B cell (primary cell): ENCODE measurements at regions not wholly inside any gene's neighbourhood (a gene's known extent, or its start where the extent isn't known, plus 50 kb on each side); places are given as distances from the start of the nearest gene placed in this dataset.
A peak's percentile ranks its signal among the peaks of the same experiment; 100 is the strongest.

Source experiments
- ATAC-seq: fragments of 200-7000 bp; cut with Tn5 transposase; one replicate; pipeline ENCODE4 v1.10.0; 2021; ENCODE audit warnings: low read depth, mild to moderate bottlenecking, moderate number of reproducible peaks, moderate library complexity
- CTCF ChIA-PET: fragments of 350-600 bp; sonication (Branson Sonifier 250); formaldehyde crosslinking; loops from one replicate; lab custom pipeline; 2021; ENCODE audit warnings: antibody characterized with exemption, inconsistent platforms; lab: Charles Lee
- POLR2A ChIA-PET: fragments of 350-600 bp; sonication (Branson Sonifier 250); formaldehyde crosslinking; loops from one replicate; lab custom pipeline; 2021; ENCODE audit warnings: antibody characterized with exemption; lab: Charles Lee
- DNase-seq: peaks from one replicate; pipeline ENCODE4 v3.0.0; 2013
- H2AFZ ChIP-seq: 2 replicates; pipeline ENCODE4 v1.6.1; 2012; ENCODE audit warnings: mild to moderate bottlenecking, low read depth, low read length; ENCODE audit not compliant: insufficient read depth, poor library complexity, severe bottlenecking
- H3K27ac ChIP-seq, 2 donors: 1 replicate in 1 of 2; 2 replicates in 1 of 2; pipeline ENCODE4 v1.5.1; 2012 to 2013; ENCODE audit warnings: low read length in 2 of 2, mild to moderate bottlenecking in 2 of 2, moderate library complexity in 1 of 2
- H3K27me3 ChIP-seq, 4 experiments: fragments of 200-600 bp in 1 of 4; sonication (generic) in 1 of 4; replicated peaks in 1 of 4; 1 replicate in 2 of 4; 2 replicates in 2 of 4; pipeline versions ENCODE4 v1.6.1 to v1.7.0; 2013 to 2016; ENCODE audit warnings: low read length in 3 of 4, mild to moderate bottlenecking in 2 of 4, mixed read lengths in 1 of 4, moderate library complexity in 1 of 4; ENCODE audit not compliant: insufficient read depth in 4 of 4, control insufficient read depth in 3 of 4; ENCODE audit errors: control extremely low read depth in 1 of 4
- H3K36me3 ChIP-seq, 2 experiments: replicated peaks in 1 of 2; 1 replicate in 1 of 2; 2 replicates in 1 of 2; pipeline versions ENCODE4 v1.6.1 to v1.7.1; 2013; ENCODE audit warnings: low read length in 1 of 2; ENCODE audit not compliant: insufficient read depth in 2 of 2, control insufficient read depth in 1 of 2; ENCODE audit errors: control extremely low read depth in 1 of 2, extremely low read depth in 1 of 2
- H3K4me1 ChIP-seq, 2 donors: fragments of 200-600 bp in 1 of 2; sonication (generic) in 1 of 2; 1 replicate in 1 of 2; 2 replicates in 1 of 2; pipeline versions ENCODE4 v1.5.1 to v1.6.1; 2013 to 2017; ENCODE audit warnings: low read length in 2 of 2; ENCODE audit not compliant: control insufficient read depth in 2 of 2, insufficient read depth in 2 of 2
- H3K4me2 ChIP-seq: replicated peaks from 2 replicates; pipeline ENCODE3; 2012; ENCODE audit warnings: mild to moderate bottlenecking, low read depth, low read length; ENCODE audit not compliant: poor library complexity, severe bottlenecking
- H3K4me3 ChIP-seq, 5 experiments: fragments of 200-600 bp in 1 of 5; sonication (generic) in 1 of 5; 1 replicate in 3 of 5; 2 replicates in 2 of 5; pipeline versions ENCODE4 v1.5.1 to v1.7.0; 2011 to 2016; ENCODE audit warnings: low read length in 4 of 5, mild to moderate bottlenecking in 4 of 5, low read depth in 2 of 5, control low read depth in 1 of 5, moderate library complexity in 1 of 5; ENCODE audit not compliant: insufficient read depth in 1 of 5; ENCODE audit errors: control extremely low read depth in 1 of 5, extremely low read depth in 1 of 5
- H3K79me2 ChIP-seq: fragments of 200-600 bp; sonication (generic); one replicate; pipeline ENCODE4 v1.6.0; 2016; ENCODE audit warnings: low read length; ENCODE audit not compliant: control insufficient read depth, insufficient read depth
- H3K9ac ChIP-seq: fragments of 200-600 bp; sonication (generic); 2 replicates; pipeline ENCODE4 v1.6.1; 2017; ENCODE audit warnings: mild to moderate bottlenecking, low read length, moderate library complexity
- H3K9me3 ChIP-seq, 3 donors: one replicate each; pipeline versions ENCODE4 v1.6.1 to v1.7.1; 2013; ENCODE audit warnings: low read length in 2 of 3; ENCODE audit not compliant: control insufficient read depth in 2 of 3, insufficient read depth in 1 of 3; ENCODE audit errors: control extremely low read depth in 1 of 3
- H4K20me1 ChIP-seq: 2 replicates; pipeline ENCODE4 v1.6.0; 2012; ENCODE audit warnings: mild to moderate bottlenecking, low read length; ENCODE audit not compliant: insufficient read depth, control insufficient read depth, poor library complexity, severe bottlenecking
- H3K27ac Mint-ChIP-seq: one replicate; pipeline ENCODE4 v1.8.0; 2021; ENCODE audit warnings: mixed read lengths
- H3K27me3 Mint-ChIP-seq: one replicate; pipeline ENCODE4 v1.8.0; 2021; ENCODE audit warnings: mixed read lengths
- H3K4me1 Mint-ChIP-seq: one replicate; pipeline ENCODE4 v1.8.0; 2021; ENCODE audit warnings: mixed read lengths
- H3K4me3 Mint-ChIP-seq: one replicate; pipeline ENCODE4 v1.8.0; 2021; ENCODE audit warnings: mixed read lengths
- H3K9me3 Mint-ChIP-seq: one replicate; pipeline ENCODE4 v1.8.0; 2022; ENCODE audit warnings: mixed read lengths; ENCODE audit not compliant: insufficient read depth
- EZH2 ChIP-seq: IDR thresholded peaks from 2 replicates; pipeline ENCODE4 v1.6.1; 2012; ENCODE audit warnings: borderline replicate concordance, low read depth, mild to moderate bottlenecking, moderate library complexity, low read length; ENCODE audit not compliant: insufficient read depth, poor library complexity, severe bottlenecking
- WGBS: methylation state at CpG from one replicate; pipeline ENCODE4 v1.1.5; 2013; ENCODE audit warnings: missing lambda C conversion rate; ENCODE audit not compliant: insufficient coverage; 5-methylcytosine and 5-hydroxymethylcytosine counted together
- intact Hi-C: fragments of 100-400 bp; cut with micrococcal nuclease; formaldehyde crosslinking; loops from one replicate; pipeline ENCODE4 v1.10.0; 2022
- TF ChIP-seq, protein P1 (sequence below): fragments of 200-600 bp; IDR thresholded peaks from one replicate; pipeline ENCODE4 v1.8.0; 2022; ENCODE audit warnings: antibody characterized with exemption, mild to moderate bottlenecking

DNA sequence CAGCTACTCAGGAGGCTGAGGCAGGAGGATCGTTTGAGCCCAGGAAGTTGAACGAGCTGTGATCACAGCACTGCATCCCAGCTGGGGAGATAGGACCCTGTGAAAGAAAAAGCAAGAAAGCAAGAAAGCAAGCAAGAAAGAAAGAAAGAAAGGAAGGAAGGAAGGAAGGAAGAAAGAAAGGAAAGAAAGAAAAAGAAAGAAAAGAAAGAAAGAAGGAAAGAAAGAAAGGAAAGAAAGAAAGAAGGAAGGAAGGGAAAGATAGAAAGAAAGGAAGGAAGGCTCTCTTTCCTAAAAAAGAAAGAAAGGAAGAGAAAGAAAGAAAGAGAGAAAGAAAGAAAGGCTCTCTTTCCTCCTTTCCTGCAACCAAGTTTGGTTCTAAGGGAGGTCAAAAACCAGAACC is 380.3 kb downstream of the PCNX1 start:
- Mint-ChIP-seq H3K4me3 (no peak overlapping the region), H3K27ac (no peak overlapping the region), H3K27me3 (no peaks in the 10 kb centered on the region), H3K9me3 (no peaks in the 10 kb centered on the region), H3K4me1 (peaks cover 9% of the 10 kb centered on the region)
- DNase-seq, result no peak
- Histone ChIP-seq H3K4me2 (no peak overlapping the region), H3K4me3 (no peak overlapping the region), H4K20me1 (no peaks in the 10 kb centered on the region), H3K9me3 (peaks cover 0 to 6% (median 5%) of the 10 kb centered on the region in 3 donors), H3K27ac (no peak overlapping the region), H3K4me1 (peaks cover 4 to 13% of the 10 kb centered on the region in 2 donors), H2AFZ (no peak overlapping the region), H3K9ac (no peak overlapping the region), H3K36me3 (no peaks in the 10 kb centered on the region), H3K27me3 (peaks cover 0 to 3% (median 0%) of the 10 kb centered on the region in 4 experiments), H3K79me2 (no peaks in the 10 kb centered on the region)
- no peak for ATAC-seq
- intact Hi-C loops, result no loop called here
- ChIA-PET CTCF (interaction anchor here (0.7 kb wide), 1 partner anchor 185 kb away, joined by 6 read pairs; no protein-coding TSS in a partner anchor), POLR2A (no interaction called here)
- 87% methylated on average over 2 of the region's 2 CpGs for WGBS
- TF ChIP-seq, protein P1, sequence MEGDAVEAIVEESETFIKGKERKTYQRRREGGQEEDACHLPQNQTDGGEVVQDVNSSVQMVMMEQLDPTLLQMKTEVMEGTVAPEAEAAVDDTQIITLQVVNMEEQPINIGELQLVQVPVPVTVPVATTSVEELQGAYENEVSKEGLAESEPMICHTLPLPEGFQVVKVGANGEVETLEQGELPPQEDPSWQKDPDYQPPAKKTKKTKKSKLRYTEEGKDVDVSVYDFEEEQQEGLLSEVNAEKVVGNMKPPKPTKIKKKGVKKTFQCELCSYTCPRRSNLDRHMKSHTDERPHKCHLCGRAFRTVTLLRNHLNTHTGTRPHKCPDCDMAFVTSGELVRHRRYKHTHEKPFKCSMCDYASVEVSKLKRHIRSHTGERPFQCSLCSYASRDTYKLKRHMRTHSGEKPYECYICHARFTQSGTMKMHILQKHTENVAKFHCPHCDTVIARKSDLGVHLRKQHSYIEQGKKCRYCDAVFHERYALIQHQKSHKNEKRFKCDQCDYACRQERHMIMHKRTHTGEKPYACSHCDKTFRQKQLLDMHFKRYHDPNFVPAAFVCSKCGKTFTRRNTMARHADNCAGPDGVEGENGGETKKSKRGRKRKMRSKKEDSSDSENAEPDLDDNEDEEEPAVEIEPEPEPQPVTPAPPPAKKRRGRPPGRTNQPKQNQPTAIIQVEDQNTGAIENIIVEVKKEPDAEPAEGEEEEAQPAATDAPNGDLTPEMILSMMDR, result no peak
- TF ChIP-seq EZH2, result no peak

- Histone ChIP-seq H3K4me1 (peaks cover 4 to 13% of the 10 kb centered on the region in 2 donors), H3K9ac (no peak overlapping the region), H3K27ac (peak overlapping the region in 1 of 2 donors; percentile 22), H3K36me3 (no peaks in the 10 kb centered on the region), H3K9me3 (peaks cover 0 to 6% (median 5%) of the 10 kb centered on the region in 3 donors), H3K4me3 (no peak overlapping the region), H2AFZ (peak overlapping the region; percentile 1), H4K20me1 (no peaks in the 10 kb centered on the region), H3K79me2 (no peaks in the 10 kb centered on the region), H3K27me3 (peaks cover 0 to 3% (median 0%) of the 10 kb centered on the region in 4 experiments), H3K4me2 (peak overlapping the region; percentile 18)
- 66% methylated on average over 3 of the region's 4 CpGs for WGBS
- ChIA-PET POLR2A (no interaction called here), CTCF (no interaction called here)
- TF ChIP-seq, protein P1, result no peak
- ATAC-seq (peak; percentile 31), DNase-seq (peak; percentile 38)
- H3K4me3 Mint-ChIP-seq, result peak overlapping the region; percentile 59
- H3K27ac Mint-ChIP-seq, result peak overlapping the region; percentile 68
- intact Hi-C loops, result no loop called here
- no peaks in the 10 kb centered on the region for H3K27me3 Mint-ChIP-seq
- H3K9me3 Mint-ChIP-seq, result no peaks in the 10 kb centered on the region
- H3K4me1 Mint-ChIP-seq, result peaks cover 9% of the 10 kb centered on the region
Measured at GRCh38 chr14:71289536-71289935, 382.3 kb downstream of the PCNX1 start.
